ENCODE measurements at regions not wholly inside any gene's neighbourhood (a gene's known extent, or its start where the extent isn't known, plus 50 kb on each side); places are given as distances from the start of the nearest gene placed in this dataset.

DNA sequence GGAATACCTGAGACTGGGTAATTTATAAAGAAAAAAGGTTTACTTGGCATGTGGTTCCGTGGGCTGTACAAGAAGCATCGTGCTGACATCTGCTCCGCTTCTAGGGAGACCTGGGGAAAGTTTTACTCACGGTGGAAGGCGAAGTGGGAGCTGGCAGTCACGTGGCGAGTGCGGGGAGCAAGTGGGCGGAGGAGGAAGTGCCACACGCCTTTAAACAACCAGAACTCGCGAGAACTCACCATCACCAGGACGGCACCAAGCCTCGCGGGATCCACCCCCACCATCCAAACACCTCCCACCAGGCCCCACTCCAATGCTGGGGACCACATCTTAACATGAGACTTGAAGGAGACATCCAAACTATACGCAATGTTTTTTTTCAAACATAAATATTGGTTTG, 406.2 kb upstream of the IRX4 start:
- Mint-ChIP-seq H3K36me3 (ENCODE audit: low read depth) (no peaks in the 10 kb centered on the region), H3K27me3 (ENCODE audit: low read depth, poor library complexity) (peaks cover 11% of the 10 kb centered on the region), H3K9me3 (peaks cover 17% of the 10 kb centered on the region), H3K27ac (no peak overlapping the region), H3K4me3 (no peak overlapping the region), H3K4me1 (no peaks in the 10 kb centered on the region)
- TF ChIP-seq, protein P1, sequence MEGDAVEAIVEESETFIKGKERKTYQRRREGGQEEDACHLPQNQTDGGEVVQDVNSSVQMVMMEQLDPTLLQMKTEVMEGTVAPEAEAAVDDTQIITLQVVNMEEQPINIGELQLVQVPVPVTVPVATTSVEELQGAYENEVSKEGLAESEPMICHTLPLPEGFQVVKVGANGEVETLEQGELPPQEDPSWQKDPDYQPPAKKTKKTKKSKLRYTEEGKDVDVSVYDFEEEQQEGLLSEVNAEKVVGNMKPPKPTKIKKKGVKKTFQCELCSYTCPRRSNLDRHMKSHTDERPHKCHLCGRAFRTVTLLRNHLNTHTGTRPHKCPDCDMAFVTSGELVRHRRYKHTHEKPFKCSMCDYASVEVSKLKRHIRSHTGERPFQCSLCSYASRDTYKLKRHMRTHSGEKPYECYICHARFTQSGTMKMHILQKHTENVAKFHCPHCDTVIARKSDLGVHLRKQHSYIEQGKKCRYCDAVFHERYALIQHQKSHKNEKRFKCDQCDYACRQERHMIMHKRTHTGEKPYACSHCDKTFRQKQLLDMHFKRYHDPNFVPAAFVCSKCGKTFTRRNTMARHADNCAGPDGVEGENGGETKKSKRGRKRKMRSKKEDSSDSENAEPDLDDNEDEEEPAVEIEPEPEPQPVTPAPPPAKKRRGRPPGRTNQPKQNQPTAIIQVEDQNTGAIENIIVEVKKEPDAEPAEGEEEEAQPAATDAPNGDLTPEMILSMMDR (IDR thresholded peaks at IDR 0.05): no peak
- DNase-seq: no peak

DNA sequence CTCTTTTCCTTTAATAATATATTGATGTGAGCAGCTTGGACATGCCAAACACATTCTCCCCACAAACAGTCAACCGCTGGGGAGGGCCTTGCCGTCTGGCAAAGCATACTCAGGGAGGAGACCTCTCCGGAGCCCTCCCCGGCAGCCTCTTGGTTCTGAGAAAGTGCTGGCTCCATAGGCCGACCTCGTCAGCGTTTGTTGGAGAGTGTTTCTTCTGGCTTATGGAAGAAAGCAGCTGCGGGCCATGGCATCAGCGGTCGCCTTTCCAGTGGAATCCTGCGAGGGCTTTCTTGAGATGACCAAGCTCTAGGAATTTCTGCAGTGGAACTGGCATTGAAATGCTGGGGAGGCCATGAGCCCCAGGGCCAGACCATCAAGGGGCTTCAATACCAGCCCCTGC, 405.7 kb upstream of the IRX4 start:
- H3K9me3 Mint-ChIP-seq: peaks cover 17% of the 10 kb centered on the region
- H3K4me3 Mint-ChIP-seq: no peak overlapping the region
- TF ChIP-seq, protein P1 (IDR thresholded peaks at IDR 0.05): no peak
- peaks cover 8% of the 10 kb centered on the region for H3K27me3 Mint-ChIP-seq (ENCODE audit: low read depth, poor library complexity)
- H3K4me1 Mint-ChIP-seq: no peaks in the 10 kb centered on the region
- no peak overlapping the region for H3K27ac Mint-ChIP-seq
- no peak for DNase-seq
- no peaks in the 10 kb centered on the region for H3K36me3 Mint-ChIP-seq (ENCODE audit: low read depth)

DNA sequence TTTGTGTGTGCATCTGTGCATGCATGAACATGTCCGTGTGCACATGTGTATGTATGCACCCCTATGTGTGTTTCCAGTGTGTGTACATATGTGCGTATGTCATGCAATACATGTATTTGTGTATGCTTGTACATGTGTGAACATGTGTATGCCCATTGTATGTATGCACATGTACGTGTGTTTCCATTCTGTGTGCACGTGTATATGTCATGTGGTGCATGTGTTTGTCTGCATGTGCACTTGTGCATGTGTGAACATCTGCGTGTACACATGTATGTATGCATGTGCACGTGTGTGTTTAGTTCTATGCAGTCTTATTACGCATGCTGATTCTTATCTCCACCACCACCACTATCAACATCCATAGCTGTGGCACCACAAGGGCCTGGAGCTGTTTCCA, 403.5 kb upstream of the IRX4 start:
- TF ChIP-seq, protein P1 (IDR thresholded peaks at IDR 0.05): no peak

DNA sequence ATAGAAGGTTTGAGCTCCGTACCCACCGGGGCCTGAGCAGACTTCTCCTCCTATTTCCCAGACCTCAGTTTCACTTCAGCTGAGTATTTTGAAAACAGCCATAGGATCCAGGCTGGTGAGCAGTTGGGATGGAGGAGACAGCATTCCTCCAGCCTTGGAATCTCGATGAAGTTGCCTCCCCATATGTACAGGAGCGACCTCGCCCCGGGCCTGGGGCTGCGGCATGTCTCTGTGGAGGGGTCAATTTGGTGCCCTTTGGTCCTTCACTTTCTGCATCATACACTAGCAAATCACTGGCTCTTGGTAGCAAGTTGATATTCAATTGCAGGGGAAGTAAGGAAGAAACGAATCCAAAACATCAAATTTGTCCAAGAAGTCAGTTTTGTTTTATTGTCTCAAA, 402.0 kb upstream of the IRX4 start:
- no peak for DNase-seq
- Mint-ChIP-seq H3K36me3 (ENCODE audit: low read depth) (no peaks in the 10 kb centered on the region), H3K27me3 (ENCODE audit: low read depth, poor library complexity) (peaks cover 14% of the 10 kb centered on the region), H3K4me3 (no peak overlapping the region), H3K9me3 (no peaks in the 10 kb centered on the region), H3K27ac (no peak overlapping the region), H3K4me1 (peaks cover 10% of the 10 kb centered on the region)
- TF ChIP-seq, protein P1 (IDR thresholded peaks at IDR 0.05): no peak

More for the DNA sequence above, 403.5 kb upstream of the IRX4 start:
- H3K4me3 Mint-ChIP-seq: no peak overlapping the region
- no peak overlapping the region for H3K27ac Mint-ChIP-seq
- no peaks in the 10 kb centered on the region for H3K36me3 Mint-ChIP-seq (ENCODE audit: low read depth)
- no peaks in the 10 kb centered on the region for H3K9me3 Mint-ChIP-seq
- DNase-seq: no peak
- H3K27me3 Mint-ChIP-seq (ENCODE audit: low read depth, poor library complexity): peaks cover 14% of the 10 kb centered on the region
- peaks cover 10% of the 10 kb centered on the region for H3K4me1 Mint-ChIP-seq

DNA sequence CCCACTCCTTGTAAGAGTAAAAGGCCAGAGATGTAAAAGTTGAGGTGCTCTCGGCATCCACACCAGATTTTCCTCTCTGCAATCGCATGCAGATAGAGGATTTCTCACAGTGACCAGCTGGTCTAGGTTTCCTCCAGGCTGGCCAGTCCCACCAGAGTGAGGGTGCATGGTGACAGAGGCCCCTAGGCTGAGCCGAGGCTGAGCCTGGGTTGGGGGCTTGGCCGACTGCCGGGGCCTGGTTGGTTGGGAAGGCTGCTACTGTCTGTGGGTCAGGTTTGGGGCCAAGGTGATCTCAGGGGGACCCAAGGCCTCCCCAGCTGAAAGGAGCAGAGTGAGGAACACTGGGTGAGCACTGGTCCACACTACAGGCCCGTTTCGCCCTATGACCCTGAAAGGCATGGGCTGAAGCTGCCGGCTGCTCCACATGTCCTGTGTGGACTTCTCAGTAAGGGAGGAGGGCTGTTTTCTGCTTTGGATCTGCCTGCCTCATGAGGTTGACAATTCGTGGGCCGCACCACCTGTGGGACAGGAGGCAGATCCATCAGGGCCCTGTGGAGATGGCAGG, 400.8 kb upstream of the IRX4 start:
- Mint-ChIP-seq H3K27ac (no peak overlapping the region), H3K36me3 (ENCODE audit: low read depth) (no peaks in the 10 kb centered on the region), H3K9me3 (no peaks in the 10 kb centered on the region), H3K27me3 (ENCODE audit: low read depth, poor library complexity) (peaks cover 14% of the 10 kb centered on the region), H3K4me1 (peaks cover 17% of the 10 kb centered on the region), H3K4me3 (no peak overlapping the region)
- TF ChIP-seq, protein P1 (IDR thresholded peaks at IDR 0.05): no peak
- DNase-seq: no peak

DNA sequence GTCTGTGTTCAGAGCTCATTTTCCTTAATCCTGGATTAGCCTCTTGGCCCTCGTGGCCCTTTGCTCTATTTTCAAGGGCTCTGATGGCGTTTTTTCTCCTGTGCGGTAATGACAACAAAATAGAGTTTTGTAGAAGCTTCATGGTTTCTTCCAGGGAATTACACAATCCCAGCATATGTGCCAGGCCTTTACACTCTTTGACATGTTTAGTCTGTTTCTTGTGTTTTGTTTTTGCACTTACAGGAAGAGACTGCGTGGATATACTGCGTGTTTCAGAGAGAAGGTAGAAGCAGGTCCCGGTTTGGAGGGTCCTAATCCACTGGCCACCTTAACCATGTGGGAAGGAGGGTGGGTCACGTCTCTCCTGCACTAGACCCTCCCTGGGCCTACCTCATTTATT, 400.2 kb upstream of the IRX4 start:
- Mint-ChIP-seq H3K27ac (no peak overlapping the region), H3K9me3 (no peaks in the 10 kb centered on the region), H3K27me3 (ENCODE audit: low read depth, poor library complexity) (peaks cover 16% of the 10 kb centered on the region), H3K4me3 (no peak overlapping the region), H3K36me3 (ENCODE audit: low read depth) (no peaks in the 10 kb centered on the region), H3K4me1 (peaks cover 22% of the 10 kb centered on the region)
- no peak for DNase-seq
- TF ChIP-seq, protein P1 (IDR thresholded peaks at IDR 0.05): no peak
